Spleen (tissue), 11 donors: ENCODE measurements at regions not wholly inside any gene's neighbourhood (a gene's known extent, or its start where the extent isn't known, plus 50 kb on each side); places are given as distances from the start of the nearest gene placed in this dataset.

Experiments used
- DNase-seq: peaks from one replicate; pipeline ENCODE4 v3.0.0-alpha.2; 2020
- H3K27ac ChIP-seq, 8 donors: fragments of 200-600 bp; sonication (generic) in 7 of 8; 1 replicate in 4 of 8; 2 replicates in 4 of 8; pipeline versions ENCODE4 v1.5.0 to v1.8.0; 2016 to 2021; ENCODE audit warnings: inconsistent platforms in 4 of 8, mild to moderate bottlenecking in 4 of 8, moderate library complexity in 1 of 8
- H3K27me3 ChIP-seq, 7 donors: fragments of 200-600 bp; sonication (generic) in 6 of 7; replicated peaks in 1 of 7; 1 replicate in 4 of 7; 2 replicates in 3 of 7; pipeline versions ENCODE4 v1.5.0 to v1.8.0; 2016 to 2021; ENCODE audit warnings: inconsistent platforms in 3 of 7, mild to moderate bottlenecking in 1 of 7
- H3K36me3 ChIP-seq, 6 donors: fragments of 200-600 bp; sonication (generic) in 5 of 6; 1 replicate in 4 of 6; 2 replicates in 2 of 6; pipeline versions ENCODE4 v1.5.0 to v1.8.0; 2016 to 2021; ENCODE audit warnings: inconsistent platforms in 2 of 6
- H3K4me1 ChIP-seq, 6 donors: fragments of 200-600 bp; sonication (generic) in 5 of 6; 1 replicate in 3 of 6; 2 replicates in 3 of 6; pipeline versions ENCODE4 v1.5.0 to v1.8.0; 2016 to 2021; ENCODE audit warnings: inconsistent platforms in 3 of 6
- H3K4me3 ChIP-seq, 8 donors: fragments of 200-600 bp; sonication (generic) in 7 of 8; 1 replicate in 4 of 8; 2 replicates in 4 of 8; pipeline versions ENCODE4 v1.5.0 to v1.8.0; 2016 to 2021; ENCODE audit warnings: inconsistent platforms in 4 of 8, mild to moderate bottlenecking in 4 of 8, moderate library complexity in 2 of 8
- H3K9me3 ChIP-seq, 8 donors: fragments of 200-600 bp; sonication (generic) in 7 of 8; 1 replicate in 4 of 8; 2 replicates in 4 of 8; pipeline versions ENCODE4 v1.5.0 to v1.8.0; 2016 to 2021; ENCODE audit warnings: inconsistent platforms in 4 of 8
- CTCF ChIP-seq, 11 experiments: fragments of 200-600 bp in 7 of 11; fragments of 450-650 bp in 4 of 11; sonication (generic) in 4 of 11; IDR thresholded peaks in 8 of 11; conservative IDR thresholded peaks in 3 of 11; 1 replicate in 7 of 11; 2 replicates in 4 of 11; pipeline versions ENCODE4 v1.4.0 to v1.8.0; 2016 to 2021; ENCODE audit warnings: antibody characterized with exemption in 11 of 11, inconsistent platforms in 4 of 11, mild to moderate bottlenecking in 1 of 11
- POLR2A ChIP-seq, 3 donors: fragments of 450-650 bp; IDR thresholded peaks; one replicate each; pipeline ENCODE4 v1.5.1; 2017; ENCODE audit warnings: antibody characterized with exemption in 3 of 3, mild to moderate bottlenecking in 1 of 3
- POLR2AphosphoS5 ChIP-seq, 3 donors: sonication (generic); formaldehyde crosslinking; IDR thresholded peaks; one replicate each; pipeline ENCODE4 v1.5.1; 2017; ENCODE audit warnings: antibody characterized with exemption in 3 of 3
- WGBS, 5 donors: extraction: QIAGEN DNeasy Blood & Tissue Kit in 3 of 5; methylation state at CpG; one replicate each; pipeline versions ENCODE4 v1.1.5 to v1.1.7; 2013 to 2018; 5-methylcytosine and 5-hydroxymethylcytosine counted together
- intact Hi-C: fragments of 100-400 bp; cut with DNase I; formaldehyde crosslinking; loops from one replicate; pipeline ENCODE4 v1.15.0; 2023; ENCODE audit warnings: low total_unique reads
- donor health status: healthy with polysubstance abuse.
- donor health status: DM: no; HTN: no; CAD: no; lungs with moderate emphysema.
- donor health status: DM: no; HTN: no; CAD: no.
- donor health status: Bipolar disorder and iron deficiency.
- donor health status: healthy.
- donor health status: DM: no; HTN: no; CAD: no.
- donor health status: DM: yes; HTN: yes; CAD: no.

- TF ChIP-seq CTCF (IDR thresholded peaks at IDR 0.05 in 8 of 11, conservative IDR thresholded peaks at IDR 0.05 in 3 of 11) (no peak), POLR2AphosphoS5 (IDR thresholded peaks at IDR 0.05) (no peak), POLR2A (IDR thresholded peaks at IDR 0.05) (no peak)
- H3K9me3 ChIP-seq, result no peaks in the 10 kb centered on the region
- no peak overlapping the region for H3K4me3 ChIP-seq
- no peaks in the 10 kb centered on the region for H3K27me3 ChIP-seq
- no peak for DNase-seq
- H3K4me1 ChIP-seq, result no peaks in the 10 kb centered on the region
- intact Hi-C loops, result no loop called here
- no peaks in the 10 kb centered on the region for H3K36me3 ChIP-seq
- H3K27ac ChIP-seq, result no peak overlapping the region
Observed at GRCh38 chr4:125262502-125262901, 52.3 kb upstream of the FAT4 start.

GRCh38 chr4:125262079-125262478 lies 52.7 kb upstream of the FAT4 start:
- no peak for TF ChIP-seq POLR2A (IDR thresholded peaks at IDR 0.05)
- no peak for TF ChIP-seq CTCF (IDR thresholded peaks at IDR 0.05 in 8 of 11, conservative IDR thresholded peaks at IDR 0.05 in 3 of 11)
- TF ChIP-seq POLR2AphosphoS5 (IDR thresholded peaks at IDR 0.05), result no peak
- no peak overlapping the region for H3K4me3 ChIP-seq
- intact Hi-C loops, result no loop called here
- no peaks in the 10 kb centered on the region for H3K36me3 ChIP-seq
- H3K27ac ChIP-seq, result no peak overlapping the region
- H3K9me3 ChIP-seq, result no peaks in the 10 kb centered on the region
- no peaks in the 10 kb centered on the region for H3K4me1 ChIP-seq
- 78 to 84% (median 81%) methylated on average over 2 of the region's 2 CpGs for WGBS, 5 donors
- H3K27me3 ChIP-seq, result no peaks in the 10 kb centered on the region
- DNase-seq, result no peak

GRCh38 chr4:125254106-125254505 lies 60.6 kb upstream of the FAT4 start:
- TF ChIP-seq POLR2A (IDR thresholded peaks at IDR 0.05) (no peak), CTCF (IDR thresholded peaks at IDR 0.05 in 8 of 11, conservative IDR thresholded peaks at IDR 0.05 in 3 of 11) (no peak), POLR2AphosphoS5 (IDR thresholded peaks at IDR 0.05) (no peak)
- 85 to 93% (median 88%) methylated on average over 1 of the region's 1 CpG for WGBS, 5 donors
- Histone ChIP-seq H3K4me1 (no peaks in the 10 kb centered on the region), H3K27me3 (no peaks in the 10 kb centered on the region), H3K9me3 (no peaks in the 10 kb centered on the region), H3K27ac (no peak overlapping the region), H3K36me3 (no peaks in the 10 kb centered on the region), H3K4me3 (no peak overlapping the region)
- no peak for DNase-seq
- intact Hi-C loops, result no loop called here

GRCh38 chr4:125244848-125245450 lies 69.8 kb upstream of the FAT4 start:
- WGBS, 5 donors, result 42 to 51% (median 45%) methylated on average over 2 of the region's 2 CpGs
- Histone ChIP-seq H3K4me1 (no peaks in the 10 kb centered on the region), H3K36me3 (no peaks in the 10 kb centered on the region), H3K27ac (no peak overlapping the region), H3K27me3 (no peaks in the 10 kb centered on the region), H3K4me3 (no peak overlapping the region), H3K9me3 (no peaks in the 10 kb centered on the region)
- intact Hi-C loops, result no loop called here
- no peak for DNase-seq
- TF ChIP-seq POLR2AphosphoS5 (IDR thresholded peaks at IDR 0.05) (no peak), CTCF (IDR thresholded peaks at IDR 0.05 in 8 of 11, conservative IDR thresholded peaks at IDR 0.05 in 3 of 11) (peak in 1 of 11 experiments; percentile 9), POLR2A (IDR thresholded peaks at IDR 0.05) (no peak)
